SK-N-SH (cell line): ENCODE measurements at regions not wholly inside any gene's neighbourhood (a gene's known extent, or its start where the extent isn't known, plus 50 kb on each side); places are given as distances from the start of the nearest gene placed in this dataset.
"Not testable (repeated sequence)": the region's sequence is repeated elsewhere in the genome, so short reads cannot be mapped to it uniquely, and the experiment has no call there.

Source experiments
- CTCF ChIA-PET: fragments of 300-600, 350-600 bp; formaldehyde crosslinking; extraction: SDS; loops from one replicate; lab custom pipeline; 2021; lab: Yijun Ruan, JAX
- POLR2A ChIA-PET: fragments of 350-600 bp; sonication (Branson Sonifier 250); formaldehyde crosslinking; extraction: SDS; loops from one replicate; lab custom pipeline; 2020; ENCODE audit warnings: antibody characterized with exemption, inconsistent platforms; lab: Yijun Ruan, JAX
- DNase-seq: peaks from one replicate; pipeline ENCODE4 v3.0.0; 2012
- H2AFZ ChIP-seq: fragments of 200-600 bp; sonication (generic); 2 replicates; pipeline ENCODE4 v1.8.1; 2016; ENCODE audit warnings: antibody characterized with exemption, mild to moderate bottlenecking, low read depth
- H3F3A ChIP-seq: fragments of 200-600 bp; sonication (generic); replicated peaks from 2 replicates; pipeline ENCODE3; 2016; ENCODE audit warnings: antibody characterized with exemption, mild to moderate bottlenecking; ENCODE audit not compliant: insufficient read depth
- H3K27ac ChIP-seq, 2 experiments: fragments of 200-500 bp in 1 of 2; fragments of 200-600 bp in 1 of 2; sonication (Bioruptor generic) in 1 of 2; sonication (generic), shearing (Covaris generic) in 1 of 2; 2 replicates each; pipeline versions ENCODE4 v1.5.1 to v1.6.1; 2014 to 2016; ENCODE audit warnings: low read depth in 2 of 2, inconsistent platforms in 1 of 2, low read length in 1 of 2, mild to moderate bottlenecking in 1 of 2, mixed read lengths in 1 of 2
- H3K27me3 ChIP-seq: fragments of 200-600 bp; sonication (generic), shearing (Covaris generic); 2 replicates; pipeline ENCODE4 v1.6.1; 2016; ENCODE audit warnings: mixed run types; ENCODE audit not compliant: insufficient read depth
- H3K36me3 ChIP-seq, 2 experiments: fragments of 200-500 bp in 1 of 2; fragments of 200-600 bp in 1 of 2; sonication (Bioruptor generic) in 1 of 2; sonication (generic) in 1 of 2; replicated peaks in 1 of 2; 2 replicates each; pipeline versions ENCODE3 to v1.5.1; 2014 to 2016; ENCODE audit warnings: low read length in 1 of 2, mild to moderate bottlenecking in 1 of 2; ENCODE audit not compliant: insufficient read depth in 2 of 2, control insufficient read depth in 1 of 2
- H3K4me1 ChIP-seq, 2 experiments: fragments of 200-500 bp in 1 of 2; fragments of 200-600 bp in 1 of 2; sonication (Bioruptor generic) in 1 of 2; sonication (generic), shearing (Covaris generic) in 1 of 2; 2 replicates each; pipeline versions ENCODE4 v1.5.1 to v1.6.1; 2014 to 2016; ENCODE audit warnings: low read depth in 1 of 2, low read length in 1 of 2, mixed run types in 1 of 2; ENCODE audit not compliant: insufficient read depth in 2 of 2, control insufficient read depth in 1 of 2
- H3K4me2 ChIP-seq: fragments of 200-600 bp; sonication (generic), shearing (Covaris generic); 2 replicates; pipeline ENCODE4 v1.6.1; 2017; ENCODE audit warnings: mixed run types
- H3K4me3 ChIP-seq, 2 experiments: fragments of 200-500 bp in 1 of 2; fragments of 200-600 bp in 1 of 2; sonication (Bioruptor generic) in 1 of 2; sonication (generic), shearing (Covaris generic) in 1 of 2; 2 replicates each; pipeline versions ENCODE4 v1.5.1 to v1.8.1; 2014 to 2016; ENCODE audit warnings: low read depth in 2 of 2, inconsistent platforms in 1 of 2, low read length in 1 of 2, mild to moderate bottlenecking in 1 of 2, mixed read lengths in 1 of 2, moderate library complexity in 1 of 2
- H3K79me2 ChIP-seq: fragments of 200-600 bp; sonication (generic); 2 replicates; pipeline ENCODE4 v1.8.1; 2017; ENCODE audit warnings: mild to moderate bottlenecking; ENCODE audit not compliant: insufficient read depth
- H3K9ac ChIP-seq: fragments of 200-600 bp; sonication (generic); 2 replicates; pipeline ENCODE4 v1.6.1; 2017; ENCODE audit warnings: mixed run types
- H3K9me2 ChIP-seq: fragments of 200-600 bp; sonication (generic); 2 replicates; pipeline ENCODE4 v1.6.1; 2017; ENCODE audit warnings: mixed run types
- H3K9me3 ChIP-seq: fragments of 200-600 bp; sonication (generic); 2 replicates; pipeline ENCODE4 v1.6.1; 2017; ENCODE audit warnings: mixed run types, mild to moderate bottlenecking, moderate library complexity
- H4K20me1 ChIP-seq: fragments of 200-600 bp; sonication (generic); 2 replicates; pipeline ENCODE4 v1.6.1; 2017; ENCODE audit warnings: mild to moderate bottlenecking, mixed run types; ENCODE audit not compliant: insufficient read depth
- ELF1 ChIP-seq: IDR thresholded peaks from 2 replicates; pipeline ENCODE4 v1.4.0; 2012
- FOSL2 ChIP-seq: IDR thresholded peaks from 2 replicates; pipeline ENCODE4 v1.4.0; 2012; ENCODE audit warnings: low read depth, mild to moderate bottlenecking, moderate library complexity, borderline replicate concordance
- FOXJ3 ChIP-seq: sonication (generic); formaldehyde crosslinking; IDR thresholded peaks from 2 replicates; pipeline ENCODE4 v1.5.1; 2020; ENCODE audit warnings: mild to moderate bottlenecking, missing genetic modification reagents
- GABPA ChIP-seq: IDR thresholded peaks from 2 replicates; pipeline ENCODE4 v1.4.0; 2012; ENCODE audit warnings: low read depth, mild to moderate bottlenecking
- IRF3 ChIP-seq: fragments of 150-350 bp; IDR thresholded peaks from 2 replicates; pipeline ENCODE4 v1.6.1; 2016; ENCODE audit warnings: mild to moderate bottlenecking, low read depth, low read length
- JUND ChIP-seq: IDR thresholded peaks from 2 replicates; pipeline ENCODE4 v1.4.0; 2012
- PBX3 ChIP-seq: IDR thresholded peaks from 2 replicates; pipeline ENCODE4; 2012
- RFX5 ChIP-seq: IDR thresholded peaks from 2 replicates; pipeline ENCODE4 v1.6.1; 2012; ENCODE audit warnings: mild to moderate bottlenecking, improper control_type of control experiment, low read length
- TAF1 ChIP-seq: IDR thresholded peaks from 2 replicates; pipeline ENCODE4 v1.6.1; 2012; ENCODE audit warnings: low read depth, mild to moderate bottlenecking, low read length, moderate library complexity, borderline replicate concordance
- TEAD4 ChIP-seq: IDR thresholded peaks from 2 replicates; pipeline ENCODE4 v1.4.0; 2012; ENCODE audit warnings: mild to moderate bottlenecking, borderline replicate concordance; ENCODE audit not compliant: insufficient read depth
- USF2 ChIP-seq: fragments of 150-350 bp; IDR thresholded peaks from 2 replicates; pipeline ENCODE4 v1.6.1; 2017; ENCODE audit warnings: antibody characterized with exemption, low read length, low read depth, borderline replicate concordance
- WGBS: methylation state at CpG from one replicate; pipeline ENCODE4 v1.1.6; 2017; ENCODE audit warnings: low lambda C conversion rate; 5-methylcytosine and 5-hydroxymethylcytosine counted together

GRCh38 chr1:82139751-82140468 lies 339.2 kb downstream of the ADGRL2 start:
- POLR2A ChIA-PET = no interaction called here
- Histone ChIP-seq H3K36me3 (no peaks in the 10 kb centered on the region), H3K27me3 (no peaks in the 10 kb centered on the region), H3K9me3 (no peaks in the 10 kb centered on the region), H4K20me1 (no peaks in the 10 kb centered on the region), H3K9me2 (no peaks in the 10 kb centered on the region), H3K79me2 (no peaks in the 10 kb centered on the region), H3F3A (no peaks in the 10 kb centered on the region), H3K27ac (no peak overlapping the region), H3K4me1 (no peaks in the 10 kb centered on the region), H2AFZ (no peak overlapping the region), H3K4me2 (no peak overlapping the region), H3K9ac (no peak overlapping the region), H3K4me3 (no peak overlapping the region)
- TF ChIP-seq ELF1 = no peak
- TF ChIP-seq JUND = no peak
- no peak for TF ChIP-seq IRF3
- TF ChIP-seq PBX3 = no peak
- TF ChIP-seq RFX5 = no peak
- TF ChIP-seq FOSL2 = no peak
- no peak for TF ChIP-seq FOXJ3 (CRISPR knock-in tag)
- no peak for TF ChIP-seq TAF1
- TF ChIP-seq TEAD4 = no peak
- no peak for TF ChIP-seq GABPA
- TF ChIP-seq USF2 = no peak
- DNase-seq = no peak
- WGBS = 81% methylated on average over 8 of the region's 8 CpGs
- CTCF ChIA-PET = no interaction called here

- H3F3A ChIP-seq, H4K20me1 ChIP-seq, POLR2A ChIA-PET, H2AFZ ChIP-seq, H3K27me3 ChIP-seq, H3K4me2 ChIP-seq, H3K9ac ChIP-seq, H3K9me3 ChIP-seq, H3K27ac ChIP-seq, H3K4me1 ChIP-seq, DNase-seq, H3K79me2 ChIP-seq, H3K9me2 ChIP-seq, H3K4me3 ChIP-seq, H3K36me3 ChIP-seq, CTCF ChIA-PET: not testable (repeated sequence)
- 81% methylated on average over 16 of the region's 20 CpGs for WGBS
Observed at GRCh38 chr1:82136351-82136750, 335.6 kb downstream of the ADGRL2 start.
